Endodermal cell (in vitro differentiated cells): ENCODE measurements at regions not wholly inside any gene's neighbourhood (a gene's known extent, or its start where the extent isn't known, plus 50 kb on each side); places are given as distances from the start of the nearest gene placed in this dataset.

Experiments used
- DNase-seq: peaks from one replicate; pipeline ENCODE4 v3.0.0-alpha.2; 2017
- H3K27ac ChIP-seq: 2 replicates; pipeline ENCODE4 v1.5.1; 2013; ENCODE audit warnings: mild to moderate bottlenecking, low read depth, low read length, moderate library complexity
- H3K27me3 ChIP-seq: 2 replicates; pipeline ENCODE4 v1.6.1; 2013; ENCODE audit warnings: mild to moderate bottlenecking, low read length, moderate library complexity; ENCODE audit not compliant: insufficient read depth, control insufficient read depth, poor library complexity, severe bottlenecking
- H3K36me3 ChIP-seq: 2 replicates; pipeline ENCODE4 v1.7.0; 2013; ENCODE audit warnings: mild to moderate bottlenecking, low read length, moderate library complexity; ENCODE audit not compliant: control insufficient read depth, insufficient read depth
- H3K4me1 ChIP-seq: one replicate; pipeline ENCODE4 v1.7.0; 2013; ENCODE audit warnings: low read length; ENCODE audit not compliant: control insufficient read depth, insufficient read depth
- H3K4me3 ChIP-seq: 2 replicates; pipeline ENCODE4 v1.5.1; 2013; ENCODE audit warnings: mild to moderate bottlenecking, low read length, moderate library complexity
- H3K9ac ChIP-seq: 2 replicates; pipeline ENCODE4 v1.6.1; 2013; ENCODE audit warnings: mild to moderate bottlenecking, low read length, moderate library complexity; ENCODE audit not compliant: poor library complexity, severe bottlenecking; ENCODE audit errors: extremely low read depth
- H3K9me3 ChIP-seq: 2 replicates; pipeline ENCODE4 v1.6.1; 2013; ENCODE audit warnings: mild to moderate bottlenecking, low read length, moderate library complexity; ENCODE audit not compliant: control insufficient read depth
- H3K27ac Mint-ChIP-seq: 2 replicates; pipeline ENCODE4 v1.8.0; 2020; ENCODE audit warnings: mixed read lengths
- H3K27me3 Mint-ChIP-seq: 2 replicates; pipeline ENCODE4 v1.8.0; 2021; ENCODE audit warnings: mild to moderate bottlenecking, mixed read lengths; ENCODE audit not compliant: insufficient read depth
- H3K36me3 Mint-ChIP-seq: 2 replicates; pipeline ENCODE4 v1.8.0; 2020; ENCODE audit warnings: low read depth, mixed read lengths
- H3K4me1 Mint-ChIP-seq: 2 replicates; pipeline ENCODE4 v1.8.0; 2020; ENCODE audit warnings: mixed read lengths
- H3K4me3 Mint-ChIP-seq: 2 replicates; pipeline ENCODE4 v1.8.0; 2020; ENCODE audit warnings: mild to moderate bottlenecking, moderate library complexity, mixed read lengths
- H3K9me3 Mint-ChIP-seq: 2 replicates; pipeline ENCODE4 v1.8.0; 2020; ENCODE audit warnings: mild to moderate bottlenecking, mixed read lengths
- WGBS, 2 experiments: methylation state at CpG; one replicate each; pipeline versions ENCODE4 v1.1.5 to v1.1.7; 2013; ENCODE audit warnings: missing lambda C conversion rate in 2 of 2, mixed read lengths in 1 of 2; ENCODE audit not compliant: insufficient coverage in 1 of 2, insufficient read length in 1 of 2; 5-methylcytosine and 5-hydroxymethylcytosine counted together
- TF ChIP-seq, protein P1 (sequence below): fragments of 200-600 bp; sonication (generic); conservative IDR thresholded peaks from 2 replicates; pipeline ENCODE4 v1.5.0; 2021; ENCODE audit warnings: antibody characterized with exemption, mild to moderate bottlenecking

DNA sequence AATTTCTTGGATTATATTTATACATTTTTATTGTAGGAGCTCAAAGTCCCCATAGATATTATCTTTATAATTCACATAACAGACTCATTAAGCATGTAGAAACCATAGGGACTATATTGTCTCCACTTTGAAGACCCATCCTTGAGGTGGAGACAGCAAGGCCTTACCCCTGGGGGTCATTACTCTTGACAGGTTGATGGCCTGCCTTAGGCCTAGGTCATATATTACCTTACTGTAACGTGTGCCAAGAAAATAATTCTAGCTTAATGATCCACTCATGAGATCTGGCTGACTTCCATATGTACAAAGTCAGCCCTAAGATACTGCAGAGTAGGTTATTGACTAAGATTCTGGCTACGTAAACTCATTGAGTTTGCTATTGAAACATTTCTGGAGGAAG, 65.4 kb upstream of the GLS start:
- Mint-ChIP-seq H3K4me1 (peaks cover 2% of the 10 kb centered on the region), H3K27me3 (no peaks in the 10 kb centered on the region), H3K36me3 (no peaks in the 10 kb centered on the region), H3K4me3 (no peak overlapping the region), H3K9me3 (no peaks in the 10 kb centered on the region), H3K27ac (no peak overlapping the region)
- H3K9ac ChIP-seq, result no peak overlapping the region
- TF ChIP-seq, protein P1, sequence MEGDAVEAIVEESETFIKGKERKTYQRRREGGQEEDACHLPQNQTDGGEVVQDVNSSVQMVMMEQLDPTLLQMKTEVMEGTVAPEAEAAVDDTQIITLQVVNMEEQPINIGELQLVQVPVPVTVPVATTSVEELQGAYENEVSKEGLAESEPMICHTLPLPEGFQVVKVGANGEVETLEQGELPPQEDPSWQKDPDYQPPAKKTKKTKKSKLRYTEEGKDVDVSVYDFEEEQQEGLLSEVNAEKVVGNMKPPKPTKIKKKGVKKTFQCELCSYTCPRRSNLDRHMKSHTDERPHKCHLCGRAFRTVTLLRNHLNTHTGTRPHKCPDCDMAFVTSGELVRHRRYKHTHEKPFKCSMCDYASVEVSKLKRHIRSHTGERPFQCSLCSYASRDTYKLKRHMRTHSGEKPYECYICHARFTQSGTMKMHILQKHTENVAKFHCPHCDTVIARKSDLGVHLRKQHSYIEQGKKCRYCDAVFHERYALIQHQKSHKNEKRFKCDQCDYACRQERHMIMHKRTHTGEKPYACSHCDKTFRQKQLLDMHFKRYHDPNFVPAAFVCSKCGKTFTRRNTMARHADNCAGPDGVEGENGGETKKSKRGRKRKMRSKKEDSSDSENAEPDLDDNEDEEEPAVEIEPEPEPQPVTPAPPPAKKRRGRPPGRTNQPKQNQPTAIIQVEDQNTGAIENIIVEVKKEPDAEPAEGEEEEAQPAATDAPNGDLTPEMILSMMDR, result no peak
- H3K4me1 ChIP-seq, result no peaks in the 10 kb centered on the region
- no peaks in the 10 kb centered on the region for H3K36me3 ChIP-seq
- no peaks in the 10 kb centered on the region for H3K27me3 ChIP-seq
- no peak overlapping the region for H3K4me3 ChIP-seq
- no peak overlapping the region for H3K27ac ChIP-seq
- WGBS, 2 experiments, result 94 to 95% methylated on average over 2 of the region's 2 CpGs
- H3K9me3 ChIP-seq, result peaks cover 6% of the 10 kb centered on the region
- no peak for DNase-seq

DNA sequence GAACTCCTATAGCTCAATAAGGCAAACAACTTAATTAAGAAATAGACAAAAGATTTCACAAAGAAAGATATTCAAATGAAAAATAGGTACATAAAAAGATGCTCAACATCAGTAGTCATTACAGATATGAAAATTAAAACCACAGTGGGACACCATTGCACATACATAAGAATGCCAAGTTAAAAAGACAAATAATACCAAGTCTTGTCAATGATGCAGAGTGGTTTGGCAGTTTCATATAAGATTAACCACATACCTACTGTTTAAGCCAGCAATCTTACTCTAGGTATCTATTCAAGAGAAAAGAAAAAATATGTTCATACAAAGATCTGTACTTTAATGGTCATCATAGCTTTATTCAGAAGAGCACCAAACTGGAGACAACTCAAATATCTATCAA, 63.5 kb upstream of the GLS start:
- H3K27me3 Mint-ChIP-seq, result no peaks in the 10 kb centered on the region
- no peak overlapping the region for H3K27ac Mint-ChIP-seq
- TF ChIP-seq, protein P1, result no peak
- Histone ChIP-seq H3K9ac (no peak overlapping the region), H3K27ac (no peak overlapping the region), H3K4me1 (no peaks in the 10 kb centered on the region), H3K27me3 (no peaks in the 10 kb centered on the region), H3K9me3 (peaks cover 6% of the 10 kb centered on the region), H3K4me3 (no peak overlapping the region), H3K36me3 (no peaks in the 10 kb centered on the region)
- no peaks in the 10 kb centered on the region for H3K9me3 Mint-ChIP-seq
- H3K4me1 Mint-ChIP-seq, result no peaks in the 10 kb centered on the region
- no peak overlapping the region for H3K4me3 Mint-ChIP-seq
- no peaks in the 10 kb centered on the region for H3K36me3 Mint-ChIP-seq
- DNase-seq, result no peak

DNA sequence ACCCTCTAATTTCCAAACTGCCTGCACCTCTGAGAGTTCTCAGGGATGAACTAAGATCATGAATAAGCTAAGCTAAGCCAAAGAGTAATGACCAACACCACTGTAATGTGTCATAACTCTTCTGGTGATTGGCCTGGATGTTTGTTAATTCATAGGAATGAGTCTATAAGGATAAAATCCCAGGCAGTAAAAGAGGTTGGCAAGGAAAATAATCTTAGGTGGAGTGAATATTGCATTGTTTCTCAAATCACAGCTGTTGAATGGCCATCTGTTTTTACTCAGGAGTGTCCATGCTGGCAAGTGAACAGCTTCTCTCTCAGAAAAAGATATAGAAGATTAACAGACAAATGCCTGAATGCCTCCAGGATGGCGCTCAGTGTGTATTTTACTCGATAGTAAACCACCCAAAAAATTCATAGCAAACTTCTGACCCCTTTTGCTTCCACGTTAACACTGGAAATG, 60.8 kb upstream of the GLS start:
- 97 to 100% methylated on average over 1 to 3 of the region's 3 CpGs for WGBS, 2 experiments
- Histone ChIP-seq H3K4me3 (no peak overlapping the region), H3K27me3 (no peaks in the 10 kb centered on the region), H3K9ac (no peak overlapping the region), H3K4me1 (no peaks in the 10 kb centered on the region), H3K9me3 (peaks cover 6% of the 10 kb centered on the region), H3K36me3 (no peaks in the 10 kb centered on the region), H3K27ac (no peak overlapping the region)
- Mint-ChIP-seq H3K27ac (no peak overlapping the region), H3K9me3 (peaks cover 5% of the 10 kb centered on the region), H3K27me3 (no peaks in the 10 kb centered on the region), H3K4me1 (no peaks in the 10 kb centered on the region), H3K4me3 (no peak overlapping the region), H3K36me3 (no peaks in the 10 kb centered on the region)
- DNase-seq, result no peak
- TF ChIP-seq, protein P1, result no peak
